H1 (cell line): ENCODE measurements at regions not wholly inside any gene's neighbourhood (a gene's known extent, or its start where the extent isn't known, plus 50 kb on each side); places are given as distances from the start of the nearest gene placed in this dataset.

Experiments
- CTCF ChIA-PET: fragments of 300-600 bp; sonication (Branson Sonifier 250); formaldehyde crosslinking; loops from one replicate; lab custom pipeline; 2021; ENCODE audit not compliant: partially characterized antibody; lab: Charles Lee
- POLR2A ChIA-PET: fragments of 300-600 bp; sonication (Branson Sonifier 250); formaldehyde crosslinking; loops from one replicate; lab custom pipeline; 2021; ENCODE audit warnings: inconsistent platforms; ENCODE audit not compliant: partially characterized antibody; lab: Charles Lee
- DNase-seq, 2 experiments: peaks; one replicate each; pipeline versions ENCODE4 v3.0.0 to v3.0.0-alpha.2; 2010 to 2022; ENCODE audit warnings: low spot score in 2 of 2, low read depth in 1 of 2, mixed read lengths in 1 of 2
- FAIRE-seq: peaks from 2 replicates; lab custom pipeline; 2011; peaks lifted over from hg19 to GRCh38; lab: Jason Lieb, UNC
- H2AFZ ChIP-seq: 2 replicates; pipeline ENCODE4 v1.8.1; 2012; ENCODE audit warnings: low read length, inconsistent platforms
- H2AK5ac ChIP-seq: 2 replicates; pipeline ENCODE4 v1.6.1; 2013; ENCODE audit warnings: low read depth, low read length
- H2BK120ac ChIP-seq: replicated peaks from 2 replicates; pipeline ENCODE3; 2013; ENCODE audit warnings: low read depth, low read length, inconsistent platforms
- H2BK12ac ChIP-seq: 2 replicates; pipeline ENCODE4 v1.6.1; 2013; ENCODE audit warnings: low read depth, low read length
- H2BK15ac ChIP-seq: 2 replicates; pipeline ENCODE4 v1.6.1; 2013; ENCODE audit warnings: low read length
- H2BK20ac ChIP-seq: 2 replicates; pipeline ENCODE4 v1.6.1; 2013; ENCODE audit warnings: low read length
- H2BK5ac ChIP-seq: 2 replicates; pipeline ENCODE4 v1.6.1; 2013; ENCODE audit warnings: low read depth, low read length
- H3K14ac ChIP-seq: 2 replicates; pipeline ENCODE4 v1.6.1; 2013; ENCODE audit warnings: inconsistent platforms; ENCODE audit not compliant: insufficient read length
- H3K18ac ChIP-seq: 2 replicates; pipeline ENCODE4 v1.6.1; 2013; ENCODE audit warnings: low read length; ENCODE audit errors: extremely low read depth
- H3K23ac ChIP-seq: 2 replicates; pipeline ENCODE4 v1.6.1; 2013; ENCODE audit warnings: inconsistent platforms; ENCODE audit not compliant: insufficient read length
- H3K23me2 ChIP-seq: 2 replicates; pipeline ENCODE4 v1.6.1; 2013; ENCODE audit warnings: low read depth, low read length
- H3K27ac ChIP-seq: 2 replicates; pipeline ENCODE4 v1.6.1; 2011; ENCODE audit warnings: low read depth, low read length, inconsistent platforms
- H3K27me3 ChIP-seq, 4 experiments: replicated peaks in 1 of 4; 1 replicate in 1 of 4; 2 replicates in 3 of 4; pipeline versions ENCODE4 v1.6.1 to v1.8.1; 2011 to 2013; ENCODE audit warnings: low read length in 3 of 4, mild to moderate bottlenecking in 3 of 4, inconsistent platforms in 2 of 4, mixed read lengths in 2 of 4, moderate library complexity in 1 of 4; ENCODE audit not compliant: control insufficient read depth in 3 of 4, insufficient read depth in 3 of 4; ENCODE audit errors: extremely low read depth in 1 of 4
- H3K36me3 ChIP-seq, 4 experiments: 2 replicates each; pipeline versions ENCODE4 v1.6.1 to v1.8.1; 2011 to 2013; ENCODE audit warnings: mild to moderate bottlenecking in 4 of 4, low read length in 3 of 4, moderate library complexity in 2 of 4, control low read depth in 1 of 4, inconsistent platforms in 1 of 4; ENCODE audit not compliant: insufficient read depth in 4 of 4, control insufficient read depth in 2 of 4
- H3K4ac ChIP-seq: replicated peaks from 2 replicates; pipeline ENCODE3; 2013; ENCODE audit warnings: low read length, low read depth, mixed read lengths, inconsistent platforms; ENCODE audit not compliant: insufficient read length
- H3K4me1 ChIP-seq, 4 experiments: replicated peaks in 1 of 4; 1 replicate in 1 of 4; 2 replicates in 3 of 4; pipeline versions ENCODE4 v1.6.1 to v1.8.1; 2011 to 2013; ENCODE audit warnings: low read length in 3 of 4, inconsistent platforms in 2 of 4, mixed read lengths in 1 of 4; ENCODE audit not compliant: insufficient read depth in 4 of 4, control insufficient read depth in 3 of 4
- H3K4me2 ChIP-seq, 2 experiments: 2 replicates each; pipeline versions ENCODE4 v1.6.1 to v1.8.1; 2011 to 2013; ENCODE audit warnings: low read depth in 2 of 2, low read length in 2 of 2, control low read depth in 1 of 2, inconsistent platforms in 1 of 2, mild to moderate bottlenecking in 1 of 2; ENCODE audit not compliant: insufficient read depth in 1 of 2
- H3K4me3 ChIP-seq, 4 experiments: fragments of 200-600, 300-600 bp in 1 of 4; sonication (generic), shearing (Covaris generic), sonication (Bioruptor Twin) in 1 of 4; 2 replicates each; pipeline versions ENCODE4 v1.5.1 to v1.8.1; 2011 to 2016; ENCODE audit warnings: low read length in 4 of 4, low read depth in 3 of 4, control low read depth in 2 of 4, inconsistent platforms in 2 of 4, mild to moderate bottlenecking in 2 of 4, mixed read lengths in 1 of 4, moderate library complexity in 1 of 4; ENCODE audit not compliant: insufficient read depth in 2 of 4; ENCODE audit errors: extremely low read depth in 1 of 4
- H3K56ac ChIP-seq: replicated peaks from 2 replicates; pipeline ENCODE3; 2013; ENCODE audit warnings: low read depth, mild to moderate bottlenecking, mixed read lengths, low read length, inconsistent platforms; ENCODE audit not compliant: insufficient read length
- H3K79me1 ChIP-seq: 2 replicates; pipeline ENCODE4 v1.6.1; 2013; ENCODE audit warnings: low read depth, low read length, control low read depth
- H3K79me2 ChIP-seq, 2 experiments: 2 replicates each; pipeline versions ENCODE4 v1.6.1 to v1.8.1; 2012 to 2013; ENCODE audit warnings: low read length in 2 of 2, mild to moderate bottlenecking in 2 of 2, inconsistent platforms in 1 of 2; ENCODE audit not compliant: insufficient read depth in 2 of 2, control insufficient read depth in 1 of 2
- H3K9ac ChIP-seq, 4 experiments: replicated peaks in 1 of 4; 1 replicate in 1 of 4; 2 replicates in 3 of 4; pipeline versions ENCODE4 v1.6.1 to v1.8.1; 2011 to 2013; ENCODE audit warnings: low read depth in 3 of 4, low read length in 3 of 4, control low read depth in 2 of 4, mild to moderate bottlenecking in 2 of 4, moderate library complexity in 2 of 4, inconsistent platforms in 1 of 4; ENCODE audit errors: extremely low read depth in 1 of 4
- H3K9me3 ChIP-seq, 2 experiments: 2 replicates each; pipeline versions ENCODE4 v1.6.1 to v1.8.1; 2012 to 2013; ENCODE audit warnings: mild to moderate bottlenecking in 2 of 2, moderate library complexity in 2 of 2, control low read depth in 1 of 2, inconsistent platforms in 1 of 2, low read depth in 1 of 2, low read length in 1 of 2, mixed read lengths in 1 of 2; ENCODE audit not compliant: insufficient read depth in 2 of 2
- H4K20me1 ChIP-seq, 2 experiments: replicated peaks in 1 of 2; 2 replicates each; pipeline versions ENCODE3 to v1.8.1; 2011 to 2013; ENCODE audit warnings: inconsistent platforms in 2 of 2, low read length in 2 of 2, mild to moderate bottlenecking in 1 of 2; ENCODE audit not compliant: insufficient read depth in 2 of 2, control insufficient read depth in 1 of 2
- H4K5ac ChIP-seq: 2 replicates; pipeline ENCODE4 v1.6.1; 2013; ENCODE audit warnings: low read length, low read depth, mixed read lengths, inconsistent platforms; ENCODE audit not compliant: insufficient read length
- H4K8ac ChIP-seq: 2 replicates; pipeline ENCODE4 v1.8.0; 2013; ENCODE audit warnings: mild to moderate bottlenecking, moderate library complexity, low read length, inconsistent platforms; ENCODE audit not compliant: insufficient read depth; ENCODE audit errors: extremely low read depth
- H4K91ac ChIP-seq: replicated peaks from 2 replicates; pipeline ENCODE3; 2013; ENCODE audit warnings: low read length, mixed read lengths, inconsistent platforms; ENCODE audit not compliant: insufficient read length
- ATF2 ChIP-seq: IDR thresholded peaks from 2 replicates; pipeline ENCODE4 v1.6.1; 2012; ENCODE audit warnings: low read length, inconsistent platforms
- CTCF ChIP-seq, 3 experiments: IDR thresholded peaks; 1 replicate in 2 of 3; 2 replicates in 1 of 3; pipeline versions ENCODE4 v1.5.1 to v1.6.1; 2011; ENCODE audit warnings: low read length in 3 of 3, mild to moderate bottlenecking in 3 of 3, inconsistent platforms in 2 of 3, low read depth in 1 of 3, moderate library complexity in 1 of 3; ENCODE audit not compliant: insufficient read depth in 1 of 3; ENCODE audit errors: control extremely low read depth in 1 of 3
- JUN ChIP-seq: IDR thresholded peaks from 2 replicates; pipeline ENCODE4 v1.6.1; 2011; ENCODE audit warnings: low read depth, mild to moderate bottlenecking, improper control_type of control experiment, low read length
- KDM4A ChIP-seq: IDR thresholded peaks from one replicate; pipeline ENCODE4 v1.7.1; 2012; ENCODE audit warnings: low read depth, mild to moderate bottlenecking, moderate library complexity, low read length, inconsistent platforms; ENCODE audit not compliant: severe bottlenecking
- MAX ChIP-seq: IDR thresholded peaks from 2 replicates; pipeline ENCODE4 v1.6.1; 2012; ENCODE audit warnings: inconsistent platforms
- POLR2AphosphoS5 ChIP-seq: IDR thresholded peaks from 2 replicates; pipeline ENCODE4 v1.6.1; 2011; ENCODE audit warnings: low read depth, low read length
- POU5F1 ChIP-seq: IDR thresholded peaks from 2 replicates; pipeline ENCODE4 v1.6.1; 2011; ENCODE audit warnings: low read depth, mild to moderate bottlenecking, low read length, moderate library complexity
- TAF1 ChIP-seq: IDR thresholded peaks from 2 replicates; pipeline ENCODE4 v1.6.1; 2011; ENCODE audit warnings: mild to moderate bottlenecking, low read depth, low read length
- TAF7 ChIP-seq: optimal IDR thresholded peaks from 2 replicates; pipeline ENCODE3; 2011; ENCODE audit warnings: low read depth, mild to moderate bottlenecking, inconsistent platforms, low read length, moderate library complexity, borderline replicate concordance
- TEAD4 ChIP-seq: IDR thresholded peaks from 2 replicates; pipeline ENCODE4 v1.6.1; 2012; ENCODE audit warnings: low read depth, low read length, inconsistent platforms, mixed read lengths
- WGBS, 2 experiments: shearing (Covaris generic) in 1 of 2; methylation state at CpG; one replicate each; pipeline versions ENCODE4 v1.1.6 to v1.1.7; 2013 to 2015; ENCODE audit warnings: low lambda C conversion rate in 2 of 2, mixed read lengths in 2 of 2, inconsistent platforms in 1 of 2, low coverage in 1 of 2, missing lambda C conversion rate in 1 of 2; ENCODE audit not compliant: insufficient replicate concordance in 2 of 2, insufficient coverage in 1 of 2, insufficient read length in 1 of 2; ENCODE audit errors: extremely low coverage in 1 of 2, missing lambda C conversion rate in 1 of 2; 5-methylcytosine and 5-hydroxymethylcytosine counted together

GRCh38 chr3:107106907-107107306 lies 270.3 kb upstream of the CCDC54 start:
- no peak overlapping the region for H2AK5ac ChIP-seq
- FAIRE-seq: no peak
- TF ChIP-seq MAX (no peak), ATF2 (no peak), POLR2AphosphoS5 (no peak), TEAD4 (no peak), CTCF (IDR thresholded peaks at IDR 0.05; ENCODE audit: control extremely low read depth in 1 of 3, insufficient read depth in 1 of 3, low read depth in 1 of 3, low read length in 3 of 3) (no peak), TAF7 (no peak), TAF1 (no peak), POU5F1 (no peak), JUN (no peak), KDM4A (no peak)

More at GRCh38 chr3:107106907-107107306, 270.3 kb upstream of the CCDC54 start:
- H3K4ac ChIP-seq: no peak overlapping the region
- no peaks in the 10 kb centered on the region for H3K36me3 ChIP-seq
- no peak overlapping the region for H2BK15ac ChIP-seq
- H3K56ac ChIP-seq: no peak overlapping the region
- H2BK20ac ChIP-seq: no peak overlapping the region
- no peak overlapping the region for H2AFZ ChIP-seq
- H2BK5ac ChIP-seq: no peak overlapping the region
- H4K91ac ChIP-seq: no peak overlapping the region
- H3K23ac ChIP-seq: no peak overlapping the region
- H3K27ac ChIP-seq: no peak overlapping the region
- H3K9ac ChIP-seq: no peak overlapping the region
- no peak for DNase-seq
- H4K20me1 ChIP-seq: no peaks in the 10 kb centered on the region
- H2BK12ac ChIP-seq: no peak overlapping the region
- H3K27me3 ChIP-seq: no peaks in the 10 kb centered on the region
- no peak overlapping the region for H2BK120ac ChIP-seq
- no peaks in the 10 kb centered on the region for H3K79me2 ChIP-seq
- WGBS, 2 experiments: 93% methylated on average over 8 of the region's 8 CpGs; no CpG with 5 or more reads in 1 of the 2 experiments
- H3K4me3 ChIP-seq: no peak overlapping the region
- no peaks in the 10 kb centered on the region for H3K4me1 ChIP-seq
- no peak overlapping the region for H3K4me2 ChIP-seq
- no peak overlapping the region; the same call in 1 of the 2 replicates for H4K8ac ChIP-seq
- no peak overlapping the region for H3K18ac ChIP-seq
- ChIA-PET CTCF (interaction anchor here (0.7 to 1.3 kb wide), 3 partner anchors 11 to 1110 kb away, joined by 3 to 6 read pairs (median 4); no protein-coding TSS in a partner anchor), POLR2A (interaction anchor here (0.7 kb wide), 1 partner anchor 639 kb away, joined by 3 read pairs; no protein-coding TSS in a partner anchor)
- peaks cover 4 to 8% of the 10 kb centered on the region in 2 experiments; a peak in 1 of 4 replicates for H3K9me3 ChIP-seq
- no peak overlapping the region for H3K14ac ChIP-seq
- H3K79me1 ChIP-seq: no peaks in the 10 kb centered on the region
- no peaks in the 10 kb centered on the region for H3K23me2 ChIP-seq
- no peak overlapping the region for H4K5ac ChIP-seq
